Adrenal gland (tissue), 5 donors: ENCODE measurements at regions not wholly inside any gene's neighbourhood (a gene's known extent, or its start where the extent isn't known, plus 50 kb on each side); places are given as distances from the start of the nearest gene placed in this dataset.

Experiments used
- CTCF ChIP-seq, 6 experiments: fragments of 450-650 bp in 4 of 6; fragments of 200-600 bp in 2 of 6; sonication (generic) in 1 of 6; IDR thresholded peaks; 1 replicate in 5 of 6; 2 replicates in 1 of 6; pipeline versions ENCODE4 v1.5.1 to v1.8.0; 2016 to 2021; ENCODE audit warnings: antibody characterized with exemption in 6 of 6, mild to moderate bottlenecking in 2 of 6, moderate library complexity in 1 of 6
- POLR2A ChIP-seq, 2 donors: fragments of 450-650 bp; IDR thresholded peaks; one replicate each; pipeline ENCODE4 v1.6.1; 2017; ENCODE audit warnings: antibody characterized with exemption in 2 of 2, mild to moderate bottlenecking in 2 of 2, moderate library complexity in 1 of 2
- donor health status: DM: no; HTN: no; CAD: no.

- TF ChIP-seq POLR2A (IDR thresholded peaks at IDR 0.05) (no peak), CTCF (IDR thresholded peaks at IDR 0.05) (no peak)
Observed at GRCh38 chr4:181756451-181757095, 486.6 kb upstream of the TENM3 start.
